ENCODE measurements at regions not wholly inside any gene's neighbourhood (a gene's known extent, or its start where the extent isn't known, plus 50 kb on each side); places are given as distances from the start of the nearest gene placed in this dataset.

- 81% methylated on average over 4 of the region's 4 CpGs for WGBS
- Histone ChIP-seq H3K4me1 (ENCODE audit: control insufficient read depth, insufficient read depth, low read length) (no peaks in the 10 kb centered on the region), H3K4me3 (ENCODE audit: low read length) (no peak overlapping the region), H3K9me3 (ENCODE audit: control insufficient read depth, low read length) (no peaks in the 10 kb centered on the region), H3K27ac (ENCODE audit: low read length) (no peak overlapping the region), H3K27me3 (ENCODE audit: control insufficient read depth, insufficient read depth) (no peaks in the 10 kb centered on the region)
- no peak for ATAC-seq
- intact Hi-C loops (cut with DNase I) = no loop called here
- no peak for DNase-seq
These were observed 1620.0 kb downstream of the SUCLG1 start for GRCh38 chr2:82839036-82839435.

GRCh38 chr2:82837588-82838304, 1621.3 kb downstream of the SUCLG1 start:
- Histone ChIP-seq H3K4me3 (ENCODE audit: low read length) (no peak overlapping the region), H3K27ac (ENCODE audit: low read length) (no peak overlapping the region), H3K4me1 (ENCODE audit: control insufficient read depth, insufficient read depth, low read length) (no peaks in the 10 kb centered on the region), H3K27me3 (ENCODE audit: control insufficient read depth, insufficient read depth) (no peaks in the 10 kb centered on the region), H3K9me3 (ENCODE audit: control insufficient read depth, low read length) (no peaks in the 10 kb centered on the region)
- intact Hi-C loops (cut with DNase I) = no loop called here
- ATAC-seq (no peak), DNase-seq (no peak)
- WGBS = 80% methylated on average over 3 of the region's 3 CpGs

DNA sequence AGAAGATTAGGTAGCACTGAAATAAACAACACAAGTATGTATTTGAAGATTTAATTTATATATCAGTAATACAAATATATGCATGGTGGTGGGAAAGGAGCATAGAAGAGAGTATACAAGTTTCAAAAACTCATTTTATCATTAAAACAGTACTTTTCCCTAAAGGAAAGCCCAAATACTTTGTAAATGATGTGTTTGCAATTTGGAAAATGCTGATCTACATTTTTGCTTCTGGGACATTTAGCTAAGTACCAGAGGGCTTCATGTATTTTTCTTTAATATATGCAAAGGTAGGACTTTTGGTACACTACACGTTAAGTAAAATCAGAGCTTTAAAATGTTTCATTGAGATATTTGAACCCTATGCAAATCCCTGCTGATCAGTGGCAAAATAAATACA, 1624.2 kb downstream of the SUCLG1 start:
- WGBS = 83% methylated on average over 1 of the region's 1 CpG
- Histone ChIP-seq H3K4me3 (ENCODE audit: low read length) (no peak overlapping the region), H3K27me3 (ENCODE audit: control insufficient read depth, insufficient read depth) (no peaks in the 10 kb centered on the region), H3K27ac (ENCODE audit: low read length) (no peak overlapping the region), H3K9me3 (ENCODE audit: control insufficient read depth, low read length) (no peaks in the 10 kb centered on the region), H3K4me1 (ENCODE audit: control insufficient read depth, insufficient read depth, low read length) (no peaks in the 10 kb centered on the region)
- DNase-seq (no peak), ATAC-seq (no peak)
- intact Hi-C loops (cut with DNase I) = no loop called here

GRCh38 chr2:82827426-82827825, 1631.7 kb downstream of the SUCLG1 start:
- intact Hi-C loops (cut with DNase I) = no loop called here
- 96% methylated on average over 2 of the region's 2 CpGs for WGBS
- DNase-seq = no peak
- Histone ChIP-seq H3K27ac (ENCODE audit: low read length) (no peak overlapping the region), H3K27me3 (ENCODE audit: control insufficient read depth, insufficient read depth) (no peaks in the 10 kb centered on the region), H3K4me3 (ENCODE audit: low read length) (no peak overlapping the region), H3K4me1 (ENCODE audit: control insufficient read depth, insufficient read depth, low read length) (no peaks in the 10 kb centered on the region), H3K9me3 (ENCODE audit: control insufficient read depth, low read length) (no peaks in the 10 kb centered on the region)
- no peak for ATAC-seq

DNA sequence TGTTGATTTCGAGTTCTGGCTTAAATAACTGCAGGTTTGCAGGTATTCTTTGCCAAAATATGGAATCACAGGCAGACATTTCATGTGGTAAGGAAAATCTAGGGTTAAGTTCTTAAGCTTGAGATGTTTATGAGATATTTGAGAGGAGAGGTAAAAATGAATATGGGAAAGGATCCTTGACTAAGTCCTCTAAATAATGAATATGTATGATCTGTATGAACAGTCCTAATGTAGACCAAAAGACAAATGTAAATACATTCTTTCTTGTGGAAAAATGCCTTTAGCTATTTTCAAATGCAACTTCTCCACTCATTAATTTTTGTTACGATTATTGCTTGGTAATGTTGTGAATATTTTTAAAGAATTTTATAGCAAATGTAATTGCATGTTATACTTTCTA, 1632.6 kb downstream of the SUCLG1 start:
- intact Hi-C loops (cut with DNase I) = no loop called here
- WGBS = 89% methylated on average over 2 of the region's 2 CpGs
- no peak overlapping the region for H3K4me3 ChIP-seq (ENCODE audit: low read length)

DNA sequence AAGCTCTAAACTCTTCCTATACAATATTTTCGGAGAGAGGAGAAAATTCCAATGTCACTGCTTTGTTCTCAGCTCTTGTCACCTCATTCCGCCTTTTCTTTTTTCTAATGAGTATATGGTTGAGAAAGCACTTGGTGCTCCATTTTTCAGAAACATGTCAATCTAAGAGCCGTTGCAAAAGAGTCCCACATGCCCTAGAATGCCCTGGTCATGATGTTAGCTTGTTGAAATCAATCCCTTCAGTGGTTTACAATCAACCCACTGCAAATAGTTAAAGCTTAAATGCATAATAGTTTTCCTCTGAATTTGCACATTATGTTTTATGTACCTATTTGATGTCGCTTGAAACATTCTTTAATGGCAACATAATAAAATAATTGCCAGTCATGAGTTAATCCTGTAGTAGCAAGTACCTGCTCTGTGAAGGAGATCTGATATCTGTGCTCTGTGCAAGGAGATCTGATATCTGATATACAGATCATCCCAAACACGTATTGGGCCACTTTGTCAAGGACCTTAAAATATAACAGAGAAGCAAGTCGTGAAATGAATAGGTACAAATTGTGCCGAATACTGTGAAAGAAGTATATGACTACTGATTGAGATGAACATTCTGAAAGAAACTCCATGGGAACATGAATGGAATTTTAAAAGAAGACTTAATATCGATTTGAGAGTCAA, 1633.5 kb downstream of the SUCLG1 start:
- no peak overlapping the region for H3K4me3 ChIP-seq (ENCODE audit: low read length)
- ATAC-seq (no peak), DNase-seq (no peak)
- 91% methylated on average over 8 of the region's 8 CpGs for WGBS
- no peaks in the 10 kb centered on the region for H3K4me1 ChIP-seq (ENCODE audit: control insufficient read depth, insufficient read depth, low read length)
- no peak overlapping the region for H3K27ac ChIP-seq (ENCODE audit: low read length)
- H3K27me3 ChIP-seq (ENCODE audit: control insufficient read depth, insufficient read depth) = no peaks in the 10 kb centered on the region
- no peaks in the 10 kb centered on the region for H3K9me3 ChIP-seq (ENCODE audit: control insufficient read depth, low read length)
- intact Hi-C loops (cut with DNase I) = no loop called here

More for the DNA sequence above, 1632.6 kb downstream of the SUCLG1 start:
- H3K27ac ChIP-seq (ENCODE audit: low read length) = no peak overlapping the region
- ATAC-seq = no peak
- no peaks in the 10 kb centered on the region for H3K9me3 ChIP-seq (ENCODE audit: control insufficient read depth, low read length)
- no peaks in the 10 kb centered on the region for H3K4me1 ChIP-seq (ENCODE audit: control insufficient read depth, insufficient read depth, low read length)
- H3K27me3 ChIP-seq (ENCODE audit: control insufficient read depth, insufficient read depth) = no peaks in the 10 kb centered on the region
- DNase-seq = no peak

- no peaks in the 10 kb centered on the region for H3K27me3 ChIP-seq (ENCODE audit: control insufficient read depth, insufficient read depth)
- no peak for ATAC-seq
These were observed 1635.2 kb downstream of the SUCLG1 start for GRCh38 chr2:82823892-82824291.

DNA sequence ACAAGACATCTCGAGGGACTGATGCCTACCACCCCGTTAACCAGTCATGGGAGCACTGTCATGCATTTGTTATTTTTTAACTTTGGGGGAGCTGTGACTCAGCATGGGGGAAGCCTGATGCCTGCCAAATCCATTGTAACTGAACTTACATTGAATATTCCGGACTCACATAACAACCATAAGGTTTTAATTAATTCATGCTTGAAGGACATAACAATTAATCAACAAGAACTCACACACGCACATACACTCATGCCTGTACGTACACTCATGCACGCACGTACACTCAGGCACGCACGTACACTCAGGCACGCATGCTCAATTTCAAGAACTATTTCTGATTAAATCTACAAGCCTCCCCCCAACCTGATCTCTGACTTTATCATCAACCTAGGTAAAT, 1639.1 kb downstream of the SUCLG1 start:
- Histone ChIP-seq H3K4me3 (ENCODE audit: low read length) (no peak overlapping the region), H3K27me3 (ENCODE audit: control insufficient read depth, insufficient read depth) (no peaks in the 10 kb centered on the region), H3K27ac (ENCODE audit: low read length) (no peak overlapping the region), H3K4me1 (ENCODE audit: control insufficient read depth, insufficient read depth, low read length) (no peaks in the 10 kb centered on the region), H3K9me3 (ENCODE audit: control insufficient read depth, low read length) (no peaks in the 10 kb centered on the region)
- WGBS = 97% methylated on average over 10 of the region's 10 CpGs
- DNase-seq = no peak
- ATAC-seq = no peak
- intact Hi-C loops (cut with DNase I) = no loop called here

More at GRCh38 chr2:82823892-82824291, 1635.2 kb downstream of the SUCLG1 start:
- Histone ChIP-seq H3K27ac (ENCODE audit: low read length) (no peak overlapping the region), H3K4me3 (ENCODE audit: low read length) (no peak overlapping the region), H3K4me1 (ENCODE audit: control insufficient read depth, insufficient read depth, low read length) (no peaks in the 10 kb centered on the region), H3K9me3 (ENCODE audit: control insufficient read depth, low read length) (no peaks in the 10 kb centered on the region)
- intact Hi-C loops (cut with DNase I) = no loop called here
- 85% methylated on average over 1 of the region's 1 CpG for WGBS
- DNase-seq = no peak

- WGBS = 90% methylated on average over 1 of the region's 1 CpG
- Histone ChIP-seq H3K4me3 (ENCODE audit: low read length) (no peak overlapping the region), H3K27me3 (ENCODE audit: control insufficient read depth, insufficient read depth) (no peaks in the 10 kb centered on the region), H3K4me1 (ENCODE audit: control insufficient read depth, insufficient read depth, low read length) (no peaks in the 10 kb centered on the region), H3K27ac (ENCODE audit: low read length) (no peak overlapping the region), H3K9me3 (ENCODE audit: control insufficient read depth, low read length) (no peaks in the 10 kb centered on the region)
- no peak for DNase-seq
- no peak for ATAC-seq
- intact Hi-C loops (cut with DNase I) = no loop called here
These were observed 1644.9 kb downstream of the SUCLG1 start for GRCh38 chr2:82814146-82814545.

DNA sequence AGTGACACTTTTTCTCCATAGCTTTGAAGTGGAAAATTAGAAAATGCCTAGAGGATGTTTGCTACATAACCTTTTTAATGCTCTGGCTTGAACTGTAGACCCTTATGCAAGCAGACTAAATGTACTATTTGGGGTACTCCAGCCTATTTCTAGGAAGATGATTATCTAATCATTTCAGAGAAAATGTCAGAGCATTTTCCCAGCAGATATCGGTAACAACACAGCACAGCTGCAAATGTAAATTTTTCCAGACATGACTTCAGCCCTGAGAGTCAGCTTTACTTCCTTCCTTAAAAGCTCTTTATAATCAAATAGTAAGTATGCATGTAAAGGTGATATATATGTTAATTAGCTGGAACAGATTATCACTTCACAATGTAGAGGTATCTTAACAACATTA, 1647.1 kb downstream of the SUCLG1 start:
- Histone ChIP-seq H3K9me3 (ENCODE audit: control insufficient read depth, low read length) (no peaks in the 10 kb centered on the region), H3K4me3 (ENCODE audit: low read length) (no peak overlapping the region), H3K4me1 (ENCODE audit: control insufficient read depth, insufficient read depth, low read length) (no peaks in the 10 kb centered on the region), H3K27ac (ENCODE audit: low read length) (no peak overlapping the region), H3K27me3 (ENCODE audit: control insufficient read depth, insufficient read depth) (no peaks in the 10 kb centered on the region)
- 26% methylated on average over 1 of the region's 1 CpG for WGBS
- no peak for DNase-seq
- no peak for ATAC-seq
- intact Hi-C loops (cut with DNase I) = no loop called here

- DNase-seq (no peak), ATAC-seq (no peak)
- no peaks in the 10 kb centered on the region for H3K27me3 ChIP-seq (ENCODE audit: control insufficient read depth, insufficient read depth)
- intact Hi-C loops (cut with DNase I) = no loop called here
- H3K27ac ChIP-seq (ENCODE audit: low read length) = no peak overlapping the region
- 98% methylated on average over 2 of the region's 2 CpGs for WGBS
- H3K4me3 ChIP-seq (ENCODE audit: low read length) = no peak overlapping the region
- H3K4me1 ChIP-seq (ENCODE audit: control insufficient read depth, insufficient read depth, low read length) = no peaks in the 10 kb centered on the region
- H3K9me3 ChIP-seq (ENCODE audit: control insufficient read depth, low read length) = no peaks in the 10 kb centered on the region
These were observed 1655.8 kb downstream of the SUCLG1 start for GRCh38 chr2:82803307-82803706.
